Adipocyte (in vitro differentiated cells): ENCODE measurements at regions not wholly inside any gene's neighbourhood (a gene's known extent, or its start where the extent isn't known, plus 50 kb on each side); places are given as distances from the start of the nearest gene placed in this dataset.

Experiments
- DNase-seq: peaks from one replicate; pipeline ENCODE4 v3.0.0-alpha.2; 2015; ENCODE audit warnings: low read depth
- H3K27me3 ChIP-seq: replicated peaks from 2 replicates; pipeline ENCODE4 v1.7.0; 2013; ENCODE audit warnings: mild to moderate bottlenecking, low read length, moderate library complexity; ENCODE audit not compliant: control insufficient read depth, insufficient read depth
- H3K36me3 ChIP-seq: 2 replicates; pipeline ENCODE4 v1.7.0; 2013; ENCODE audit warnings: low read length, mild to moderate bottlenecking, moderate library complexity; ENCODE audit not compliant: control insufficient read depth, insufficient read depth, severe bottlenecking
- H3K4me1 ChIP-seq: 2 replicates; pipeline ENCODE4 v1.7.0; 2013; ENCODE audit warnings: mild to moderate bottlenecking, low read length, moderate library complexity; ENCODE audit not compliant: control insufficient read depth, insufficient read depth
- H3K4me3 ChIP-seq: 2 replicates; pipeline ENCODE4 v1.7.0; 2013; ENCODE audit warnings: mild to moderate bottlenecking, low read length, moderate library complexity
- H3K9ac ChIP-seq: 2 replicates; pipeline ENCODE4 v1.7.0; 2013; ENCODE audit warnings: mild to moderate bottlenecking, low read length, moderate library complexity
- H3K9me3 ChIP-seq: 2 replicates; pipeline ENCODE4 v1.7.0; 2013; ENCODE audit warnings: mild to moderate bottlenecking, low read length, moderate library complexity; ENCODE audit not compliant: control insufficient read depth

DNA sequence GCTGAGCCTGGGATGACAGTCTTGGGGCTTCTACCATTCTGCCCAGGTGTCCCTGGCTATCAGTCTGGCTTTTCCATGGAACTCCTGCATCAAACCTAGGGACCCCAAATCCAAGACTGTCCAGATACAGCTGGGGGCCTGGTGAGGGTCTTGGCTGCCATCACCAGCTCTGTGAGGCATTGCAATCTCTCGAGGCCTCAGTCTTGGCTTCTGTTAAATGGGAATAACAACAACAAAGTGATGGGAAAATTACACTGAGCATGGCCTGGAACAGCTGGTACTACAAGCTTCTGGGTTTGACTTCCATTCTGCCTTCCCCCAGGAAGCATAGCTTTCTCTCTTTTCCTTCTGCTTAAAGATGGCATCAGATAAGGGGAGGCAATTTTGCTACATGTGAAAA is 50.0 kb upstream of the LCTL start:
- peaks cover 20% of the 10 kb centered on the region for H3K4me1 ChIP-seq

DNA sequence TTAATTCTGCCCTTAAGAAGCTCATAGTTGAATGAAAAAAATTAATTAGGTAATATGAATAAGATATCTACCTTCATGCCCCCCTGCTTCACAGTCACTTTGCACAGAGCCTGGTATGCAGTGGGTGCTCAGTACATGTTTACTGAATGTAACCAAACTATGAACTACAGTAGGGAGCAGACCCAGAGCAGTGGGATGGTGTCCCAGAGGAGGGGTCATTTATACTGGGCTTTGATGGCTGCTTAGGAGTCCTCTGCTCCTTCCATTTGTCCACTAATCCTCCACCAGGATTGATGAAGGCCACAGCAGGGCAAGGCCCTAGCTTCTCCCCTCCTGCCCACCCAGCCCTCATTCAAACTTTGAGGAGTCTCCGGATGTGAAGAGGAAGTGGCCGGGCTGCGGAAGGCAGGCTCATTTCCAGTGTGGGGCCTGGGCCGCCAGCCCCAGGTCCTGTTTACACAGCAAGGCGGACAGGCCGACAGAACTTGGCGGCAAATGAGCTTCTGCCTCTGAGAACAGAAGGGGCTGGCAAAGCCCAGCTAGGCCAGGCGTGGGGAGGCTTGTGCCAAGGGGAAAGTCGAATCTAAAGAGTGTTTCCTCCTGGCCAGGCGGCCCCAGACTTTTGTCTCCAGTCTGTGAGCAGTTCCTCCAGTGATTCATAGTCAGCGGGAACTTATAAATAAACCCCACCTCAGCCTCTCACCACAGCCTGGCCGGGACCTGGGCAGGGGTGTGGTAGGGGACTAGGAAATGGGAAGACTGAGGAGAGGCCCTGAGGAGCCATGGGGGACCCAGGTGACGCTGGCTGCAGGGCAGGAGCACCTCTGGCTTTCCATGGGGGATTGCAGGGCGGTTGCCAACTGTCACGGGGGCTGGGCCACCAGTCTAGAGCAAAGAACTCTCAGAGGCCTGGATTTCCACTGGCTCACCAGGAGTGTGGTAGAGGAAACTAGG is 51.6 kb upstream of the LCTL start:
- H3K9ac ChIP-seq, result peak overlapping the region; percentile 19
- no peaks in the 10 kb centered on the region for H3K9me3 ChIP-seq
- no peaks in the 10 kb centered on the region for H3K36me3 ChIP-seq
- no peak overlapping the region for H3K4me3 ChIP-seq
- DNase-seq, result peak; percentile 56
- H3K4me1 ChIP-seq, result peaks cover 33% of the 10 kb centered on the region
- no peaks in the 10 kb centered on the region for H3K27me3 ChIP-seq

More for the DNA sequence above, 50.0 kb upstream of the LCTL start:
- Histone ChIP-seq H3K9me3 (no peaks in the 10 kb centered on the region), H3K4me3 (no peak overlapping the region), H3K36me3 (no peaks in the 10 kb centered on the region), H3K27me3 (no peaks in the 10 kb centered on the region), H3K9ac (no peak overlapping the region)
- DNase-seq, result no peak

DNA sequence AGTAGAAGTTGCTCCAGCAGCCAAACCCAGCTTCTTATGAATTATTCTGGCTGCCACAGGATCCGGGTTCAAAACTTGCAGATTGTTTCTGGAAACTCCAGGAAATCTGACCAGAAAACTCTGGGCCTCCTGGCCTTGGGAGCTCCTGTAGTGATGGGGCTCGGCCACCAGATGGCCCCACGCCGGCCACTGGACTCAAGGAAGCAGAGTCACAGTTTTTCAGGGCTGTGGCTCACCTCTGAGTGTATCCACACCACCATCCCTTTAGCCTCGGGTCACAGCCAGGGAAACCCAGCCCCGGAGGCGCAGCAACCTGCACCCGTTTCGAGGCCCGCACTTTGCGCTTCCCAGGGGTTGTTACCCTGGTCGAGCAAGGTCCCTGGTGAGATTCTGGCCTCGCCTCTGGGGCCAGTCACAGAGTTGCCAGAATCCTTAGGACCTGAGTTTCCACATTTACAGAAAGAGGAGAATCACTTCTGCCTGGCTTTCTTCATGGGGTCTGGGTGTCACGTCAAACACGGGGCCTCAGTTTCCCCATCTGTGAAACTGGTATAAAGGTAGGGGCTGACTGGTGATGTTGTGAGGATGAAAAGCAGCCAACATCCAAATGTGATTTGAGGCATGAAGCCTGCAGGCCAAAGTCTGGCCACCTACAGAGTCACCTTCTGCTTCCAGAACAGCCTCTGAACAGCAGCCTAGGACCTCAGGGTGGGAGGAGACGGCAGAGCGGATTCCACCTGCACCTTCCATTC is 53.5 kb upstream of the LCTL start:
- no peaks in the 10 kb centered on the region for H3K9me3 ChIP-seq
- peak; percentile 91 for DNase-seq
- peaks cover 49% of the 10 kb centered on the region for H3K4me1 ChIP-seq
- no peaks in the 10 kb centered on the region for H3K27me3 ChIP-seq
- no peak overlapping the region for H3K4me3 ChIP-seq
- H3K36me3 ChIP-seq, result no peaks in the 10 kb centered on the region
- H3K9ac ChIP-seq, result peak overlapping the region; percentile 67

DNA sequence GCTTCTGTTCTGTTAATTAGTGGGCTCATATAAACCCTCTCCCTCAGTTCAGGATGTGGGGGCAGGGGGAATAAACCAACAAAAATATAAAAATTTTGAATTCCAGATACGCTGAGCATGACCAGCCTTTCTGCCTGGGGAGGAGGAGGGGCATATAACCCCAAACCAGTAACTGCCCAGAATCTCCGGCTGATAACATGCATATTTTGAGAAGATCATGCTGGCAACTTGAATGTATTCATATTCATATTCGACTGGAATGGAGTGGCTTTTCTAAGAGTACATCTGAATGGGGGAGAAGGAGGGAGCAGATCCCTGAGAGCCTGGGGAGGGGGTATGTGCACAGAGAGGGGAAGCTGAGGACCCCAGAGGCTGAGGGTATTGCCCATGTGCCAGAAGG is 54.5 kb upstream of the LCTL start:
- no peak for DNase-seq
- H3K27me3 ChIP-seq, result no peaks in the 10 kb centered on the region
- peak overlapping the region; percentile 86 for H3K9ac ChIP-seq
- no peaks in the 10 kb centered on the region for H3K9me3 ChIP-seq
- H3K4me1 ChIP-seq, result peaks cover 49% of the 10 kb centered on the region
- no peak overlapping the region for H3K4me3 ChIP-seq
- H3K36me3 ChIP-seq, result no peaks in the 10 kb centered on the region

DNA sequence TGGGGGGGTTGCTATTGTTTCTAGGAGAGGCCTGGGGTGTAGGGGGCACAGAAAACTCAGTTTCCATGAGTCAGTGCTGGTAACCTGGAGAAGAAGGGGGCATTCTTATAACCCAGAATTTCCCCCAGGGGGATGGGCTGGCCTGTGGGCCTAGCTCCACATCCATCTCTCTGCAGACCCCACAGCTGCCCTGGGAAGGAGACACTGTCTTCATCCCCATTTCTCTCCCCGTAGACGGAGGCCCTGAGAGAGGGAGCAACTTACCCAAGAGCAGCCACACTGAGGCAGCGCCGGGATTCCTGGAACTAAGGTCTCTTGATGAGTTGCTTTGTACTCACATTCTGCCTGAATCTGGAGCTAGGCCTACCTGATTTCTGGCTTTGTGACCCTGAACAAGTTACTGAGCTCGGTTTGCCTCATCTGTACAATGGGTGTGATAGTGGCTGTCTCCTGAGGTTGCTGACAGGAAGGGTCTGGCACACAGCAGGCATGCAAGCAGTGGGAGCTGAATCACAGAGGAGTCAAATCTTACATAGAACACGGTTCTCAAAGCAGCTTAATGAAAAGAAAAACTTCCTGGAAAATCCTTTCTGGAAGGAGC is 55.0 kb upstream of the LCTL start:
- Histone ChIP-seq H3K27me3 (no peaks in the 10 kb centered on the region), H3K4me1 (peaks cover 49% of the 10 kb centered on the region), H3K9me3 (no peaks in the 10 kb centered on the region), H3K36me3 (no peaks in the 10 kb centered on the region), H3K9ac (peak overlapping the region; percentile 86), H3K4me3 (no peak overlapping the region)
- DNase-seq, result no peak

DNA sequence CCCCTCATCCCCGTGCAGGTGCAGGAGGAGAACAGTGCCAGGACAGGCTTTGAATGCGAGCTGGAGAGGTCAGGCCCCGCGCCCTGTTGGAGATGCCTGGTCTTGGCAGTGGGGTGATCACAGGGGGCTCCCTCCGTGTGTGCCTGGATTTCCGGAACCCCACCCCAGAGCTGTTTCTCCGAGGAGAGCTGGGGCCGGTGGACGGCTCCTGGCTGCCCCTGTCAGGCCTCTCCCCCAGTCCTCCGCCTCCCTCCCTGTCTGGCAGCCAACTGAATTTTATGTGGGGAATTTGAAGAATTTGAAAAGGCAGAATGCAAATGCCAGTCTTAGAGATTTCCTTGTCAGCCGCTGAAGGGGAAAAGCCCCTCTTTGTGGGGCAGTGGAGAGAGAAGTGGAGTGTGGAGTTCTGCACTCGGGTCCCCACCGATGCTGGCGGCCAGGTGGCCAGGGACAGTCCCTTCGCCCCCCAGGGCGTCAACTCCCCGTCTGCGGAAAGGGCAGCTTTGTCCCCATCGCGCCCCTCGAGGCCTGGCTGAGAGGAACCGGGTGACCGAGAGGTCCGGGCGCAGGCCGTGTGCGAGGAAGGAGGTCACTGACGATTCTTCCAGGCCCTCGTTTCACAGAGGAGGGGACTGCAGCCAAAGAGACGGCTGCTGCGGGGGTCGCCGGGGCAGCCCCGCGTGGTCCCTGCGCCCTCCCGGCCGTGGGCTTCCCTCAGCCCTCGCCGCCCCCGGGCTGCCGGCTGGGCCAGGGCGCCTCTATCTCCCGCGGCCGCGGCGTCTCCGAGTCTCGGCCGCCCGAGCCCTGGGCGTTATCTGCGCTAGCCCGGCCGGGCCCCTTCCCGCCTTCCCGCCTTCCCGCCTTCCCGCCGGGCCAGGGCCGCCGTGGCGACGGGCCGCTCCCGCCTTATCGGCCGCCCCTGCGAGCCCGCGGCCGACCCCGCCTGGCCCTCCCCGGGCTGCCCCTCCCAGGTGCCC is 56.0 kb upstream of the LCTL start:
- H3K4me3 ChIP-seq, result peak overlapping the region; percentile 35
- H3K27me3 ChIP-seq, result no peaks in the 10 kb centered on the region
- H3K9me3 ChIP-seq, result no peaks in the 10 kb centered on the region
- peak overlapping the region; percentile 86 for H3K9ac ChIP-seq
- peak; percentile 68 for DNase-seq
- H3K4me1 ChIP-seq, result peaks cover 49% of the 10 kb centered on the region
- no peaks in the 10 kb centered on the region for H3K36me3 ChIP-seq

DNA sequence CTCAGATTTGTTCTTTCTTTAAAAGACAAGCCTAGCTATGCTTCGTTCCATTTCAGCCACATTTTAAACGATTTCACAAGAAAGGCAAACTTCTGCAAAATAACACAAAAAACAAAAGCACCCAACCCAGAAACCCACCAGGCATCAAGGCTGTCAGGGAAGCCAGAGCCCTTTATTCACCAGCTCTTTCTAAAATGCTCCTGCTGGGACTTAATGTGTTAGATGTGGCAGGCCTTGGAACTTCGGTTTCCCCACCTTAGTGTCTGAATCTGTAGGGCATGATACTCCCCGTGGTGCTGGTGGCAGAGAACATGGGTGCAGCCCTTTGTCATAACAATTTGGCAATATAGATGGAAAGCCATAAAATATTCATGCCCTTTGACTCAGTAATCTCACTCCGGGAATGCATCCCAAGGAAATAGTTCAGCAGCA is 56.8 kb upstream of the LCTL start:
- DNase-seq, result peak; percentile 39
- Histone ChIP-seq H3K9me3 (no peaks in the 10 kb centered on the region), H3K4me3 (peak overlapping the region; percentile 69), H3K4me1 (peaks cover 43% of the 10 kb centered on the region), H3K9ac (peak overlapping the region; percentile 86), H3K36me3 (no peaks in the 10 kb centered on the region), H3K27me3 (no peaks in the 10 kb centered on the region)

DNA sequence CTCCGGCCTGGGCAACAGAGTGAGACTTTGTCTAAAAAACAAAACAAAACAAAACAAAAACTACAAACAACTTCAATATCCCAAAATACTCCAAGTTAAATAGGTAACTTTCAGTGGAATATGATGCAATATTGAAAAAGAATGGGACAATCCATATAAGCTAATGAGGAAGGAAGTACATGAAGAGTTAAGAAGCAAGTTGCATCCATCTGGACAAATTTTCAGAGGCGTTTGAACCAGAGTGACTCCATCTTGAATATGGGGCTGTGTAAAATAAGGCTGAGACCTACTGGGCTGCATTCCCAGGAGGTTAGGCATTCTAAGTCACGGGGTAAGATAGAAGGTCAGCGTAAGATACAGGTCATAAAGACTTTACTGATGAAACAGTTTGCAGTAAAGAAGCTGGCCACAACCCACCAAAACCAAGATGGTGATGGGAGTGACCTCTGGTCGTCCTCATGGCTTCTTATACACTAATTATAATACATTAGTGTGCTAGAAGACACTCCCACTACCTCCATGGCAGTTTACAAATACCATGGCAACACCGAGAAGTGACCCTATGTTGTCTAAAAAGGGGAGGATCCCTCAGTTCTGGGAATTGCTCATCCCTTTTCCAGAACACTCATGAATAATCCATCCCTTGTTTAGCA is 58.1 kb upstream of the LCTL start:
- Histone ChIP-seq H3K36me3 (no peaks in the 10 kb centered on the region), H3K9me3 (no peaks in the 10 kb centered on the region), H3K9ac (no peak overlapping the region), H3K27me3 (no peaks in the 10 kb centered on the region), H3K4me1 (peaks cover 39% of the 10 kb centered on the region), H3K4me3 (no peak overlapping the region)
- no peak for DNase-seq

DNA sequence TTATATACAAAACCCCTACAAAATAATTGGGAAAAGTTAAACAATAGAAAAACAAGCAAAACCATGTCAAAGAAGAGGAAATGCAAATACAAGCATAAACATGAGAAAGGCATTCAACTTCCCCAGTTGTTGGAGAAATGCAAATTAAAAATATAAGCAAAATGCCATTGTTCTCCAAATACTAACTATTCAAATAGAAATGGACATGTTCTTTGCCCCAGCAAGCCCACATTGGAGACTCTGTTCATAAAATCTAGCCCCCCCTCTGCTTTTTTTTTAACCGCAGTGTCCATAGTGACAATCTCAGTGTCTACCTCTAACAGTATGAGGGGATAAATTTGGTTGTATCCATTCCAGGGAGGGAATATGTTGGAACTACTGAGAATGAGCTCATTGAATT is 59.7 kb upstream of the LCTL start:
- Histone ChIP-seq H3K9ac (no peak overlapping the region), H3K4me1 (peaks cover 31% of the 10 kb centered on the region), H3K4me3 (no peak overlapping the region), H3K27me3 (no peaks in the 10 kb centered on the region), H3K9me3 (no peaks in the 10 kb centered on the region), H3K36me3 (no peaks in the 10 kb centered on the region)
- DNase-seq, result no peak

DNA sequence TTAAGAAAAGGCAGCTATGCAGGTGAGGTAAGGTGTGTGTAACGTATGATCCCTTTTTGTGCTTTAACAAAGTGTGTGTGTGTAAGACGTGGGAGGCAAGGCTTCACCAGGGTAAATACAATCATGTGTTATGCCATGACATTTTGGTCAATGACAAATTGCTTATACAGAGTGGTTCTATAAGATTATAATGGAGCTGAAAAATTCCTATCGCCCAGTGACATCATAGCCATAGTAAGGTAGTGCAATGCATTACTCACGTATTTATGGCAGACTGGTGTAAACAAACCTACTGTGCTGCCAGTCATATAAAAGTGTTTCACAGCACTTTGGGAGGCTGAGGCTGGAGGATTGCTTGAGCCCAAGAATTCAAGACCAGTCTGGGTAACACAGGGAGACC is 60.2 kb upstream of the LCTL start:
- H3K4me1 ChIP-seq, result peaks cover 27% of the 10 kb centered on the region
- no peak for DNase-seq
- no peaks in the 10 kb centered on the region for H3K27me3 ChIP-seq
- H3K9ac ChIP-seq, result no peak overlapping the region
- H3K9me3 ChIP-seq, result no peaks in the 10 kb centered on the region
- no peak overlapping the region for H3K4me3 ChIP-seq
- no peaks in the 10 kb centered on the region for H3K36me3 ChIP-seq
